ENCODE measurements at regions not wholly inside any gene's neighbourhood (a gene's known extent, or its start where the extent isn't known, plus 50 kb on each side); places are given as distances from the start of the nearest gene placed in this dataset.

DNA sequence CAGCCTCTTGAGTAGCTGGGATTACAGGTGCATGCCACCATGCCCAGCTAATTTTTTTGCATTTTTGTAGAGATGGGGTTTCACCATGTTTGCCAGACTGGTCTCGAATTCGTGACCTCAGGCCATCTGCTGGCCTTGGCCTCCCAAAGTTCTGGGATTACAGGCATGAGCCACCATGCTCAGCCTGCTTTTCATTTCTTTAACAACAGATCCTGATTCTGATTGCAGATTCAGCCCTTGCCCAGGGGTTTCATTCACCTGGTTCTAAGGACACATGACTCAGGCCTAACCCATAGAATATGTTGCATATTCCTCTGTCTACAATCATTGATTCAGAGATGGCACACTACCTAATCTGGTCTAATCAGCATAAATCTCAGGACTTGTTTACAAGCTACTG lies 56.1 kb upstream of the CCDC112 start:
- in situ Hi-C loops (cut with HindIII; ENCODE audit: low pct_ligation_motif_present, low pct_unique_long_range_greater_than_20kb, low sequenced_read_pairs), result no loop called here
- no peak for DNase-seq

- in situ Hi-C loops (cut with HindIII; ENCODE audit: low pct_ligation_motif_present, low pct_unique_long_range_greater_than_20kb, low sequenced_read_pairs), result no loop called here
- DNase-seq, result peak; percentile 38
Observed at GRCh38 chr5:115351356-115352195, 55.1 kb upstream of the CCDC112 start.

DNA sequence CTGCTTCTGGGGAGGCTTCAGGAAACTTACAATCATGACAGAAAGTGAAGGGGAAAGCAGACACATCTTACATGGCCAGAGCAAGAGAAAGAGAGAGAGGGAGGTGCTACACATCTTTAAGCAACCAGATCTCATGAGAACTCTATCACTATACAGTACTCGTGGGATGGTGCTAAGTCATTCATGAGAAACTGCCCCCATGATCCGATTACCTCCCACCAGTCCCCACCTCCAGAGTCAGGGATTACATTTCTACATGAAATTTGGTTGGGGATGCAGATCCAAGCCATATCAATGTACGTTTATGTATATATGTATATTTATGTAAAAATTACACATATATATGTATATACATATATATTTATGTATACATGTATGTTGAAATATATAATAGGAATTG lies 54.4 kb upstream of the CCDC112 start:
- in situ Hi-C loops (cut with HindIII; ENCODE audit: low pct_ligation_motif_present, low pct_unique_long_range_greater_than_20kb, low sequenced_read_pairs), result no loop called here
- no peak for DNase-seq

GRCh38 chr5:115349001-115349817 lies 52.8 kb upstream of the CCDC112 start:
- in situ Hi-C loops (cut with HindIII; ENCODE audit: low pct_ligation_motif_present, low pct_unique_long_range_greater_than_20kb, low sequenced_read_pairs), result no loop called here

DNA sequence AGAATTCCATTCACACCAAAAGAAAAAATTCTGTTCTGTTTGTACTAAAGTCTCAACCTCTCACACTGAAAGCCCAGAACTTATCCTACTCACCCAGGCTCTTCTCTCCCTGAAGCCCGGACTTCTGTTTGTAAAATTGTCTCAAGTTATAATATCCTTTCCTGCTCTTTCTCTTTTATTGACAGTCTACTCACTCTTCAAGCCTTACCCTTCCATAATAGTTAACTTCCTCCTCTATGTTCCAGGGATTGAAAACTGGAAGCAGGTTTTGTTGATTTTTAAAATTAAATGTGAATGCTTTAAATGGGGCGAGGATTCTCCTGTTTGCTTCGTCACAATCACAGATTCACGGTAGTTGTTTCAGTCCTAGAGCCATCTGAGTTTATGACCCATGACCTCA lies 51.7 kb upstream of the CCDC112 start:
- in situ Hi-C loops (cut with HindIII; ENCODE audit: low pct_ligation_motif_present, low pct_unique_long_range_greater_than_20kb, low sequenced_read_pairs), result no loop called here
- DNase-seq, result no peak

More at GRCh38 chr5:115349001-115349817, 52.8 kb upstream of the CCDC112 start:
- peak; percentile 64 for DNase-seq
